ENCODE measurements at regions not wholly inside any gene's neighbourhood (a gene's known extent, or its start where the extent isn't known, plus 50 kb on each side); places are given as distances from the start of the nearest gene placed in this dataset.

- DNase-seq (ENCODE audit: low spot score): no peak
- H3K27me3 Mint-ChIP-seq (ENCODE audit: low read depth): peaks cover 8% of the 10 kb centered on the region; the same call in 1 of the 2 replicates
- no peak overlapping the region for H3K27ac Mint-ChIP-seq
- TF ChIP-seq CTCF (IDR thresholded peaks at IDR 0.05) (no peak), SP1 (CRISPR knock-in tag; conservative IDR thresholded peaks at IDR 0.05) (no peak), TEAD1 (CRISPR knock-in tag; IDR thresholded peaks at IDR 0.05) (no peak), TCF7 (CRISPR knock-in tag; IDR thresholded peaks at IDR 0.05; ENCODE audit: low read depth) (no peak), ZNF423 (CRISPR knock-in tag; IDR thresholded peaks at IDR 0.05) (no peak), EMX1 (CRISPR knock-in tag; IDR thresholded peaks at IDR 0.05) (no peak), ATF2 (CRISPR knock-in tag; IDR thresholded peaks at IDR 0.05; ENCODE audit: borderline replicate concordance, low read depth) (no peak), SOX15 (CRISPR knock-in tag; IDR thresholded peaks at IDR 0.05) (no peak), USF2 (CRISPR knock-in tag; IDR thresholded peaks at IDR 0.05) (no peak), FOXJ3 (CRISPR knock-in tag; IDR thresholded peaks at IDR 0.05; ENCODE audit: borderline replicate concordance) (no peak), STAT6 (CRISPR knock-in tag; conservative IDR thresholded peaks at IDR 0.05; ENCODE audit: low read depth) (no peak), SMAD4 (CRISPR knock-in tag; IDR thresholded peaks at IDR 0.05) (no peak), AR (CRISPR knock-in tag; IDR thresholded peaks at IDR 0.05) (no peak), JUN (CRISPR knock-in tag; IDR thresholded peaks at IDR 0.05) (no peak), TEAD4 (CRISPR knock-in tag; IDR thresholded peaks at IDR 0.05) (no peak), FOXP4 (CRISPR knock-in tag; IDR thresholded peaks at IDR 0.05) (no peak), GABPB1 (CRISPR knock-in tag; IDR thresholded peaks at IDR 0.05) (no peak), ESRRA (CRISPR knock-in tag; IDR thresholded peaks at IDR 0.05; ENCODE audit: borderline replicate concordance) (no peak), ZNF138 (CRISPR knock-in tag; conservative IDR thresholded peaks at IDR 0.05) (no peak)
- ChIA-PET POLR2A (no interaction called here), CTCF (no interaction called here)
- no peak overlapping the region for H3K4me3 Mint-ChIP-seq
- no peaks in the 10 kb centered on the region for H3K4me1 Mint-ChIP-seq
- peaks cover 72% of the 10 kb centered on the region for H3K36me3 Mint-ChIP-seq
- no peak for ATAC-seq
- peaks cover 70% of the 10 kb centered on the region for H3K9me3 Mint-ChIP-seq
Observed at GRCh38 chr18:14935210-14935609, 187.2 kb downstream of the ANKRD30B start.

Data from WTC11 (cell line).